DOHH2 (cell line): ENCODE measurements at regions not wholly inside any gene's neighbourhood (a gene's known extent, or its start where the extent isn't known, plus 50 kb on each side); places are given as distances from the start of the nearest gene placed in this dataset.

ENCODE experiments used
- CTCF ChIP-seq: fragments of 200-600 bp; sonication (generic); IDR thresholded peaks from one replicate; pipeline ENCODE4 v1.5.1; 2014; ENCODE audit warnings: antibody characterized with exemption, mild to moderate bottlenecking, low read depth, low read length; ENCODE audit not compliant: poor library complexity, severe bottlenecking
- EZH2phosphoT487 ChIP-seq: fragments of 200-600 bp; sonication (generic); IDR thresholded peaks from 2 replicates; pipeline ENCODE4 v1.6.1; 2017; ENCODE audit warnings: borderline replicate concordance, mild to moderate bottlenecking, antibody characterized with exemption, low read length, moderate library complexity, mixed read lengths

GRCh38 chrX:87272491-87272890, 245.1 kb upstream of the KLHL4 start:
- TF ChIP-seq CTCF: no peak
- TF ChIP-seq EZH2phosphoT487: no peak
